GM23248 (cell line): ENCODE measurements at regions not wholly inside any gene's neighbourhood (a gene's known extent, or its start where the extent isn't known, plus 50 kb on each side); places are given as distances from the start of the nearest gene placed in this dataset.

Source experiments
- EZH2 ChIP-seq: fragments of 200-600 bp; sonication (generic); IDR thresholded peaks from 2 replicates; pipeline ENCODE4 v1.6.1; 2018; ENCODE audit warnings: antibody characterized with exemption, mild to moderate bottlenecking; ENCODE audit not compliant: insufficient read depth, poor library complexity, severe bottlenecking
- EZH2phosphoT487 ChIP-seq: fragments of 200-600 bp; sonication (generic); IDR thresholded peaks from 2 replicates; pipeline ENCODE4 v1.6.1; 2018; ENCODE audit warnings: antibody characterized with exemption, moderate library complexity, mild to moderate bottlenecking, low read depth; ENCODE audit not compliant: insufficient read depth

GRCh38 chr18:41036346-41036745 is 918.7 kb upstream of the PIK3C3 start:
- TF ChIP-seq EZH2 (no peak), EZH2phosphoT487 (no peak)
